ENCODE measurements at regions not wholly inside any gene's neighbourhood (a gene's known extent, or its start where the extent isn't known, plus 50 kb on each side); places are given as distances from the start of the nearest gene placed in this dataset.

- TF ChIP-seq ZBTB7B (CRISPR knock-in tag; IDR thresholded peaks at IDR 0.05) (no peak), CTCF (CRISPR knock-in tag; IDR thresholded peaks at IDR 0.05) (no peak), DPF2 (CRISPR knock-in tag; IDR thresholded peaks at IDR 0.05; ENCODE audit: borderline replicate concordance, low read depth) (no peak), TAF1 (CRISPR knock-in tag; IDR thresholded peaks at IDR 0.05) (no peak), CHD2 (IDR thresholded peaks at IDR 0.05; ENCODE audit: low read depth, low read length) (no peak)
These were observed 52.0 kb upstream of the GRAMD1B start for GRCh38 chr11:123378096-123378495.

All from HepG2 (cell line).